DND-41 (cell line): ENCODE measurements at regions not wholly inside any gene's neighbourhood (a gene's known extent, or its start where the extent isn't known, plus 50 kb on each side); places are given as distances from the start of the nearest gene placed in this dataset.

Experiments
- ATAC-seq: fragments of 200-7000 bp; cut with Tn5 transposase; 3 replicates; pipeline ENCODE4 v1.9.1; 2021; ENCODE audit warnings: low read depth; ENCODE audit not compliant: insufficient read depth
- DNase-seq: peaks from one replicate; pipeline ENCODE4 v3.0.0-alpha.2; 2020
- H2AFZ ChIP-seq: 2 replicates; pipeline ENCODE4 v1.6.0; 2012; ENCODE audit warnings: low read depth, low read length
- H3K27ac ChIP-seq: 2 replicates; pipeline ENCODE4 v1.5.1; 2012; ENCODE audit warnings: low read length, inconsistent platforms
- H3K27me3 ChIP-seq: fragments of 200-600 bp; sonication (generic); 2 replicates; pipeline ENCODE4 v1.6.0; 2012; ENCODE audit warnings: low read length, mild to moderate bottlenecking, inconsistent platforms; ENCODE audit not compliant: insufficient read depth, poor library complexity
- H3K36me3 ChIP-seq: 2 replicates; pipeline ENCODE4 v1.5.1; 2012; ENCODE audit warnings: low read length, inconsistent platforms; ENCODE audit not compliant: insufficient read depth
- H3K4me1 ChIP-seq: 2 replicates; pipeline ENCODE4 v1.5.1; 2012; ENCODE audit warnings: mild to moderate bottlenecking, low read length; ENCODE audit not compliant: insufficient read depth
- H3K4me2 ChIP-seq: 2 replicates; pipeline ENCODE4 v1.6.0; 2012; ENCODE audit warnings: mild to moderate bottlenecking, moderate library complexity, low read length, inconsistent platforms; ENCODE audit not compliant: insufficient read depth
- H3K4me3 ChIP-seq, 2 experiments: fragments of 200-600 bp in 1 of 2; shearing (Covaris generic) in 1 of 2; 2 replicates each; pipeline ENCODE4 v1.5.1; 2012 to 2016; ENCODE audit warnings: inconsistent platforms in 2 of 2, low read length in 2 of 2, mild to moderate bottlenecking in 2 of 2, low read depth in 1 of 2, moderate library complexity in 1 of 2
- H3K79me2 ChIP-seq: 2 replicates; pipeline ENCODE4 v1.6.0; 2012; ENCODE audit warnings: low read length, inconsistent platforms; ENCODE audit not compliant: insufficient read depth
- H3K9ac ChIP-seq: 2 replicates; pipeline ENCODE4 v1.6.0; 2012; ENCODE audit warnings: low read depth, mild to moderate bottlenecking, inconsistent platforms, low read length, moderate library complexity
- H3K9me3 ChIP-seq: 2 replicates; pipeline ENCODE4 v1.5.1; 2012; ENCODE audit warnings: low read length, moderate library complexity, mild to moderate bottlenecking, inconsistent platforms; ENCODE audit not compliant: insufficient read depth, severe bottlenecking
- H4K20me1 ChIP-seq: 2 replicates; pipeline ENCODE4 v1.6.0; 2012; ENCODE audit warnings: low read length; ENCODE audit not compliant: insufficient read depth
- EZH2 ChIP-seq: IDR thresholded peaks from 3 replicates; pipeline ENCODE4 v1.6.1; 2012; ENCODE audit warnings: borderline replicate concordance, low read depth, mild to moderate bottlenecking, moderate library complexity, low read length, inconsistent platforms; ENCODE audit not compliant: severe bottlenecking
- TF ChIP-seq, protein P1 (sequence below): IDR thresholded peaks from 2 replicates; pipeline ENCODE4 v1.5.1; 2012; ENCODE audit warnings: borderline replicate concordance, low read length, moderate library complexity, mild to moderate bottlenecking; ENCODE audit not compliant: poor library complexity, severe bottlenecking; ENCODE audit errors: extremely low read depth

DNA sequence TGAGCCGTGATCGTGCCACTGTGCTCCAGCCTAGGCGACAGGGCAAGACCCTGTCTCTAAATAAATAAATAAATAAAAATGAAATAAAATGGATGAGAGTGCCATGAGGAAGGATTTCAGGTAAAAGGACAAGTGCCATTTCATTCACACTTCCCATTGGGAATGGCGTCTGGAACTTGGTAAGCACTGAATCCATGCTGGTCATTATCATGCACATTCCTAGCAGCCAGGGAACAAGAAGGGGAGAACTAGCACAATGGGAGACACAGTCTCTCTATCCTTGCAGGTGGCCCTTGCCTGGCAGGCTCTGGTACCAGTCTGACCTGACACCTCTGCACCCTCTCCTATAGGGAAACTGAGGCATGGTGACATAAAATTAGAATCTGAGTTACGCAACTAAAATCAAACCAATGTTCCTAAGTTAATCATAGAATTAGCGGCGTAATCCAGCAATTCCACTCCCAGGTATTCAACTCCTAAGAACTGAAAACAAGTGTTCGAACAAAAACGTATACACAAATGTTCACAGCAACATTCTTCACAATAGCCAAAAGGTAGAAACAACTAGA lies 70.8 kb upstream of the MFGE8 start:
- DNase-seq (no peak), ATAC-seq (no peak)
- Histone ChIP-seq H3K4me3 (no peak overlapping the region), H2AFZ (no peak overlapping the region), H3K4me1 (no peaks in the 10 kb centered on the region), H4K20me1 (no peaks in the 10 kb centered on the region), H3K4me2 (no peak overlapping the region), H3K27ac (no peak overlapping the region), H3K9ac (no peak overlapping the region), H3K27me3 (no peaks in the 10 kb centered on the region), H3K9me3 (no peaks in the 10 kb centered on the region), H3K79me2 (no peaks in the 10 kb centered on the region), H3K36me3 (no peaks in the 10 kb centered on the region)
- TF ChIP-seq, protein P1, sequence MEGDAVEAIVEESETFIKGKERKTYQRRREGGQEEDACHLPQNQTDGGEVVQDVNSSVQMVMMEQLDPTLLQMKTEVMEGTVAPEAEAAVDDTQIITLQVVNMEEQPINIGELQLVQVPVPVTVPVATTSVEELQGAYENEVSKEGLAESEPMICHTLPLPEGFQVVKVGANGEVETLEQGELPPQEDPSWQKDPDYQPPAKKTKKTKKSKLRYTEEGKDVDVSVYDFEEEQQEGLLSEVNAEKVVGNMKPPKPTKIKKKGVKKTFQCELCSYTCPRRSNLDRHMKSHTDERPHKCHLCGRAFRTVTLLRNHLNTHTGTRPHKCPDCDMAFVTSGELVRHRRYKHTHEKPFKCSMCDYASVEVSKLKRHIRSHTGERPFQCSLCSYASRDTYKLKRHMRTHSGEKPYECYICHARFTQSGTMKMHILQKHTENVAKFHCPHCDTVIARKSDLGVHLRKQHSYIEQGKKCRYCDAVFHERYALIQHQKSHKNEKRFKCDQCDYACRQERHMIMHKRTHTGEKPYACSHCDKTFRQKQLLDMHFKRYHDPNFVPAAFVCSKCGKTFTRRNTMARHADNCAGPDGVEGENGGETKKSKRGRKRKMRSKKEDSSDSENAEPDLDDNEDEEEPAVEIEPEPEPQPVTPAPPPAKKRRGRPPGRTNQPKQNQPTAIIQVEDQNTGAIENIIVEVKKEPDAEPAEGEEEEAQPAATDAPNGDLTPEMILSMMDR = no peak
- TF ChIP-seq EZH2 = no peak

DNA sequence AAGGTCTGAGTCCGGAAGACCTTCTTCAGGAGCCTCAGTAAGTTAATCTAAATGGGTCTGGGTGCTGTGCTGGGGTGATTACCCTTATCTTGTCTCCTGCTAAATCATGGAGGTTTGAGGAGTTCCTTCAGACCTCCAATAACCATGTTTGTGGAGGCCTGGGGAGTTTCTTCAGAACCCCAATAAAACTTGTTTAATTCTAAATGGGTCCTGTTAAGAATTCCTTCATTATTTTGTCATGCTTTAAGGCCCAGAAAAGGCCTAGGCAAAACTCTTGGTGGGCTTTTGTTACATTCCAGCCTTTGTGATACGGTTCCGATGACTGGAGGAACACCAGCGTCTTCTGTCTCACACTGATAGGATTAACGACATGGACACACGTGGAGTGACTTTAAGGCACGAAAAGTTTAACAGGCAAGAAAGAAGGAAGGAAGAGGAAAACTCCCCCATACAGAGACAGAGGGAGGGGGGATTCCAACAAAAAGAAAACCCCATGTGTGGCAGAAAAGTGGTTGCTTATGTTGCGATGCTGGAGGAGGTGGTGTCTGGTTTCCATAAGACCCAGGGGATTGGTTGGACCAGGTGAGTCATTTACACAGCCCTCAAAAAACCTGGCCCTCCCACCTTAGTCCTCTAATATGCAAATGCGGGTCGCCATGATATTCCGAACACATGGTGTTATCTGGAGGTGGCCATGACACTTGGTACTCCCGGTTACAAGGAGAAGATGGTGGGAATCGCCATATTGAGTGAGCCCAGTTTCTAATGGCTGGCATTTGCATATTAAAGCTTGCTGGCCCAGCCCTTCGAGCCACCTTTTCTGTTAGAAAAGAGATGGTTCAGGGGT lies 72.6 kb upstream of the MFGE8 start:
- no peak overlapping the region for H3K4me3 ChIP-seq

DNA sequence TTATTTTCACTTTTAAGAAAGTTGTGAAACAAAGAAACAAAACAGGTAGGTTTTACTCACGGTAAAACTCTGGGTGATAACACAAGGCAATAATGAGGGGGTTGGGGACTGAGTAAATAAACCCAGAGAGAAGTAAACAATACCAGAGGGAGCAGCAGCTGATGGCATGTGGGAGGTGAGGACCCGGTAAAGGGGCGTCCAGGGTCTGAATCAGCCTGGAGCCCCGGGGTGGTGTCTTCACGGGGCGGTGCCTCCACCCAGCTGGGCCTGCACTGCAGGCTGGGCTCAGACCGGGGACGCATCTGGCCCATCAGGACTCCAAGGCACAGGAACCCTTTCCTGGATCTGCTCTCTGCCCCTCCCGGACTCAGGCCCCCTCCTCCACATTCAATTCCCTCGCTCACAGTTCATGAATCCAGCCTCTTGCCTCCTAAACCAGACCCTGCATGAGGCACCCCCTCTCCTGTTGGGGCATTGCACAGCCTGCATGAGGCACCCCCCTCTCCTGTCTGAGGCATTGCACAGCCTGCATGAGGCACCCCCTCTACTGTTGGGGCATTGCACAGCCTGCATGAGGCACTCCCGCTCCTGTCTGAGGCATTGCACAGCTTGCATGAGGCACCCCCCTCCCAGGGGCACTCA lies 73.9 kb upstream of the MFGE8 start:
- no peak overlapping the region for H3K27ac ChIP-seq
- H3K4me1 ChIP-seq = no peaks in the 10 kb centered on the region
- DNase-seq = no peak
- no peaks in the 10 kb centered on the region for H3K36me3 ChIP-seq
- TF ChIP-seq, protein P1 = no peak
- TF ChIP-seq EZH2 = no peak
- no peaks in the 10 kb centered on the region for H3K27me3 ChIP-seq
- H3K4me2 ChIP-seq = no peak overlapping the region
- H3K9ac ChIP-seq = no peak overlapping the region
- H4K20me1 ChIP-seq = no peaks in the 10 kb centered on the region
- ATAC-seq = no peak
- no peak overlapping the region for H3K4me3 ChIP-seq
- no peaks in the 10 kb centered on the region for H3K79me2 ChIP-seq
- no peaks in the 10 kb centered on the region for H3K9me3 ChIP-seq
- no peak overlapping the region for H2AFZ ChIP-seq

More for the DNA sequence above, 72.6 kb upstream of the MFGE8 start:
- Histone ChIP-seq H3K4me1 (no peaks in the 10 kb centered on the region), H3K36me3 (no peaks in the 10 kb centered on the region), H3K4me2 (no peak overlapping the region), H3K9me3 (no peaks in the 10 kb centered on the region), H4K20me1 (no peaks in the 10 kb centered on the region), H3K27ac (no peak overlapping the region), H2AFZ (no peak overlapping the region), H3K27me3 (no peaks in the 10 kb centered on the region), H3K9ac (no peak overlapping the region), H3K79me2 (no peaks in the 10 kb centered on the region)
- TF ChIP-seq, protein P1 = no peak
- TF ChIP-seq EZH2 = no peak
- DNase-seq (no peak), ATAC-seq (no peak)
